Embryonic facial prominence (tissue), 1 donor: ENCODE measurements at regions not wholly inside any gene's neighbourhood (a gene's known extent, or its start where the extent isn't known, plus 50 kb on each side); places are given as distances from the start of the nearest gene placed in this dataset.

ENCODE experiments used
- DNase-seq: peaks from one replicate; pipeline ENCODE4 v3.0.0-alpha.2; 2016; ENCODE audit errors: extremely low spot score

DNA sequence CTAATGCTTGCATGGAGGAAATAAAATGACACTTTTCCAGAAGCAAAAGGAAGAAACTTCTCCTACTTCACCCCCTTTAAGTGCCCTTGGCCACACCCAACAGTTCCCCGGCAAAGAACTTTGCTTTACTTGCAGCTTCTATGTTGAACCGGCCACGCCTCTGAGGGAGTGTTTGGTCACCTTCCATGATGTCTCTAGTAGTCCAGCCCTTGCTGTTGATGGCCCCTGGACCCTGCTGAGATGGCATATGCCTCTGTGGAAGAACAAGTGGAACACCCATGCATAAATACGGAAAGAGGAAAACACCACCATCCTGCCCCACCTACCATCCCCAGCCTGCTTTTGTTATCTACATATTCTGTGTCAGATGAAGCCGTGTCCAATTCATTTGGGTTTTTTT lies 218.3 kb upstream of the POU3F3 start:
- no peak for DNase-seq

DNA sequence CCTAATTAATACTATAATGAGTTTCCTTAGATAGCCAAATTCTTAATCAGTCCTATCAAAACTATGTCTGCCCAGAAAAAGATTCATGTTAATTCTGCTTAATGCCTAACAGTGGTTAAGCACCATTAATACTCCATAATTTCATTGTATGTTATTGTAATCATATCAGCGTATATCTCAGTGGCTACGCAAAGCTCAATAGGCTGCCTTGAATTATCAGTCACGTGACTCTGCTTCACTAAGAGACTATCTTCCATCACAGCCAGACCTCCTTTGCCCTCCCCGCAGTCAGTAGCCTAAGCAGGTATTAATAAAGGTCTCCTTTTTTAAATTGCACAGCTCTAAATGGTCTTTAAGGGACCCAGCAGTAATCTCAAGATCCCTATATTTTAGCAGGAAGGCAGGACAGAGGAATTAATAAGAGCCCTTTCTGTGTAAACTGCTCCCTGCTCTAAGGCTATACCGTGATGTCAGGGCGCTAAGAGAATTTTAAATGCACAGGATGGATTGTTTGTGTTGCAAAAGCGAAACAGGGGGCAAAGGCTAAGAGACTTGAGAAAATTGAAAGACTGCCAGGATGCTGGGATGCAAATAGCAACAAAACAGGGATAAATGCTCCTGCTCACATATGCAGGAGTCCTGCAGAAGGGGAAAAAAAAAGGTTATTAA lies 215.6 kb upstream of the POU3F3 start:
- DNase-seq = no peak

DNA sequence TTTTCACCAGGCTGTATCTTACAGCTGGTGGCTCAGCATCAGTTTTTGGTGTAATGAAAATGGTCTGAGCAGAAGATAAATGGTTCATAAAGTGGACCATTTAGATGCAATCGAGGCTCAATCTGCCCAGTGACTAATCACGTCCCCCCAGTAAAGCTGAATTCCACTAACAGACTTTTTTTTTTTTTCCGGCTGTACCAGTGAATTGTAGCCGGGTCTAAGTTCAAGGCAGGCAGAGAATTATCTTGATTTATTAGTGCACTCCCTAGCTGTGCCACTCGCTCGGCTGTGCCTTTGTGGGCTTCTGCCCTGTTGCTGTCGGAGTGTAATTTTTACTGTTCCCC lies 215.1 kb upstream of the POU3F3 start:
- no peak for DNase-seq

DNA sequence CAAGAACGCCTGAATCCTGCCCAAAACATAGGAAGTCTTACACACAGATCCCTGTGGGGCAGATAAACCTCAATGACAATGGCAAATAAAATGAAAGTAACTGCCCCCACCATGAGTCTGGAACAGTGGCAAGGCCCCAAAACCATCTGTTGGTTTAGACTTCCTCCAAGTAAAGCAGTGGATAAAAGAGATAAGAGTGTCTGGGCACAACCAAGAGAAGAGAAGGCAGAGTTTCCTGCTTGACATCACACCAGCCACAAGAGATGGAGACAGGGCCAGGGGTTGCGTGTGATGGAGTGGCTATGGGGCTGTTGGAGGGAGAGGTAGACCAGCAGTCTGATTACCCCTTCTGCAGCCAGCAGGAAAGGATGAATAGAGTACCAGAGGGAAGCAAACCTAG lies 212.1 kb upstream of the POU3F3 start:
- DNase-seq = no peak

DNA sequence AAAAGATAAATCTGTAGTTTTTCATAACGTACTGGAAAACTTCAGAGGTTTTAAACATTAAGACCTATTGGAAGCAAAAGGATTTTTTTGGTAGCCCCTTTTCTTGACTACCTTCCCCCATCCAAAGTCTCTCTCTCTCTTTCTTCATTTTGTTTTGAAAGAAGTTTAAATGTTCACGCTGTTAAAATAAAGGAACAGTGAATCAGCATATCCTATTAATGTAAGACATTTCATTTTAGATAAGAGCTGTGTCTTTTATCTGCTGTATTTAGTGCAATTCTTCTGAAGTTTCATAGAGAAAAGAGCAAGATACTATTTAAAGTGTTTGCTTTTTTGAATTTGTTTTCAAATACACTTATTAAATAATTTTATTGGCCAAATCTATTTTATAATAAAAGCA lies 205.5 kb upstream of the POU3F3 start:
- no peak for DNase-seq

DNA sequence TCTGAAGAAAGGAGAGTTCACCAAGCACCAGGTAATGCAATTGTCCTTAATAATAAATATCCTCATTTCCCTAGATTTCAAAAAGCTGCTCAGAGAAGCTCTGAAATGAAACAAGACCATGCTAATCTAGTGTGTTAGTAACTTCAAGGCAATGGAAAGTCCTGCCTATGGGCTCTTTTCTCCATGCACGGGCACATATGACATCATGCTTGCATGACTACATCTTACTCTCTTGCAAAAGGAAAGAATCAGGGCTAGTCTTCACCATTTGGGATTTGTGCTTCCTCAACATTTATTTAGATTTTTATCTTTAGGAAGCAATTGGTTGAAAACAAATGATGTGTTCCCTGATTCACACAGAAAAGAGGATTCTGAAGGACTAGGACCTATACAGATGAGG lies 204.0 kb upstream of the POU3F3 start:
- no peak for DNase-seq

DNA sequence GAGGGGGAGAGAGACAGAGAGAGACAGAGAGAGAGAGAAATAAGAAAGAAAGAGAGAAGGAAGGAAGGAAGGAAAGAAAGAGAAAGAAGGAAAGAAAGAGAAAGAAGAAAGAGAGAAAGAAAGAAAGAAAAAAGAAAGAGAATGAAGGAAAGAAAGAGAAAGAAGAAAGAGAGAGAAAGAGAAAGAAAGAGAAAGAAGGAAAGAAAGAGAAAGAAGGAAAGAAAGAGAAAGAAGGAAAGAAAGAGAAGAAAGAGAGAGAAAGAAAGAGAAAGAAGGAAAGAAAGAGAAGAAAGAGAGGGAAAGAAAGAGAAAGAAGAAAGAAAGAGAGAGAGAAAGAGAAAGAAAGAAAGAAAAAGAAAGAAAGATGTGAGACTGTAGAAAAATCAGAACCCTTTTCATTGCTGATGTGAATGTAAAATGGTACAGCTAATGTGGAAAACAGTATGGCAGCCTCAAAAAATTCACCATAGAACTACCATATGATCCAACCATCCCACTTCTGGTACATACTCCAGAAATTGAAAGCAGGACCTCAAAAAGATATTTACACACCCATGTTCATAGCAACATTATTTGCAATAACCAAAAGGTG lies 203.4 kb upstream of the POU3F3 start:
- DNase-seq = no peak

DNA sequence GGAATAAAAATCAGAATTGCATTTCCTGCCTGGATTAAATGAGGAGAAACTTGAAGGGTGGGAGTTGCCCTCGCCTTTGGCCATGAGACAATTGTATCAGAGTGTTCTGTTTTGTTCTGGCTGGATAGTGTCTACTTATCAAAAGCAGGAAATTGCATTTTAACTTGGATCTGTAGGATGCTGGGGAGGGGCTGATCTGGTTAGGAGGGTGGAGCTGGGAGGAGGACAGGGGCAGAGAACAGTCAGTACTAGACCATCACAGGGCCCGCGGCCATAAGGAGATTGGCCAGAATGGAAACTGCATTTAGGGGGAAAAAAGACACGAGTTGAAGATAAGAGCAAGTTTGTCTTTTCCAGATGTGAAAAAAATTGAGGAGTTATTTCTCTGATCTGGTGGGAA lies 199.1 kb upstream of the POU3F3 start:
- no peak for DNase-seq

DNA sequence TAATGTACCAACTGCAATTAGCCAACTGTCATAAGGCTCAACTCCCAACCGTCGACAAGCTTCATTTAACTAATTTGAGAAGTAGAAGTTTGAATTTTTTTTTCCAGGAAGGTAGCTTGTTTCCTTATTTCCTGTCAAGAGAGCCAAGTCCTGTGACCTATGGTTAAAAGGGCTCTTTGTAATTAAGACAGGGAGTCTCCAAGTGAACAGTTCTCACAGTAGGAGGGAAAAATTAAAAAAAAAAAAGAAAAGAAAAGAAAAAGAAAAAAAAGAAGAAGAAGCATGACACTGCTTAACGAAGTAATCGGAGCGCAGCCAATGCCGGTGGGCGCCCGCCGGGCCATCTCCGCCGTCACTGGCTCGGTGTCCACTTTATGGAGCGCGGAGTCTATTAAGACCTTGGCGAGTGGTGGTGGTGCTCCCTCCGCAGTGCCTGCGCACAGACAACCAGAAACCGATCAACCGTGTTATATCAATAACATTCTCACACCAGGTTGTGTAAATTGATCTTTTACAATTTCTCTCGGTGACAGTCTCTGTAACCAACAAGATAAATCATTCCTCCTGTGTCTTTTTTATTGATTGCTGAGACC lies 197.2 kb upstream of the POU3F3 start:
- DNase-seq = no peak

DNA sequence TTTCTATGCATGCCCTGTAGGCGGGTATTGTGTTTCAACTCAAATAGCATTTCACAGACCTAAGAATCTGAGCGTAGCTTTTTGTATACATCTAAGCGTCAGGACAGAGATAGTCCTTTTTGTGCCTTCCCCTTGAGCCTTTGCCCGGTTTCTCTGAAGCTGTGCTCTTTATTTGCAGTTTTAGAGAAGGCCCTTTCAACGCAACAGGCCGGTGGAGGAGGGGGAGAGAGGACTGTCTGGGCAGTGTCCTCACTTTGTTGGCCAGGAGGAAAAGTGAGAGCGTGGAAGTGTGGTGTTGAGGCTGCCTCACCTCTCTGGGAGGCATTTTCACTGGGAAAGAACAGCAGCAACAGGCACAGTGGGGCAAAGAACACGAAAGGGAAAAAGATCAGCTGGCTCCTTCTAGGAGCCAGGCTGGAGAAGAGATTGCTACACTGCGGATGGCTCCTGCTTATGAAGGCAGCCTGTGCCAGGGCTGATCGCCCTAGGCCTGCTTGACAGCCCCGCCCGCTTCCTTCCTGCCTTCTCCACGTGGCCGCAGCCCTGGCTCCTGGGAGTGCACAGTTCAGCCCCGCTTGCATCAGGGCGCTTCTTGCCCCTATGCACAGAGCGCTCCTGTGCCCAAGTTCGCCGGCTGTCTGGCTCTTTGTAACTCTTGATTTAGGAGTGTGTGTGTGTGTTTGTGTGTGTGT lies 195.6 kb upstream of the POU3F3 start:
- DNase-seq = no peak

DNA sequence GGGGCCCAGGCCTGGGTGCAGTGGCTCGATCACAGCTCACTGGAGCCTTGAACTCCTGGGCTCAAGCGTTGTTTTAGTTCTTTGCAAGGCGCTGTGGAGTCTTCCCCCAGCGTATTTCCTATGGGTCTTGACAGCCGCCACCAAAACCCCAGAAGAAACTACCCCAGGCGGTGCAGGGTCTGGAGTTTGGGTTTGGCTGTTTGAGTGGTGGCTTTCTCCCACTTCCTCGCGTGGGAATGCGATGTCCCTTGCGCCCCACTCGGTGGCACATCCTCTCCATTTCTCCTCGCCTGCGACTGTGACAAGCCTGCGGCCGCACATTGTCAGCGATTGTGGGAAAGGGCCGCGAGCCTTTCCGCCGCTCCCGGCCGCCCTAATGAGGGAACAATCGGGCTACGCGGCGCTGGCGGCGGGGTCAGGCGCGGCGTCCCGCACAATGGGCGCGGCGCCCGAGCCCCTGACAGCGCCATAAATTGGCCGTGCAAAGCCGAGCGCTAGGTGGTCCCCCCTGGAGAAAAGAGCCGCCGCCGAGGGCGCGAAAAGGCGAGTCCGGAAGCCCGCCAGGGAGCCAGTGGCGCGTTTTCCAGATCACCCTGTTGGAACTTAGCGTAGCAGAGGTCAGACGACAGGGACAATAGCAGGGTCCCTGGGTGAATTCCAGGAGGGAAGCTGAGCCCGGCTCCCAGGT lies 194.9 kb upstream of the POU3F3 start:
- DNase-seq = no peak

DNA sequence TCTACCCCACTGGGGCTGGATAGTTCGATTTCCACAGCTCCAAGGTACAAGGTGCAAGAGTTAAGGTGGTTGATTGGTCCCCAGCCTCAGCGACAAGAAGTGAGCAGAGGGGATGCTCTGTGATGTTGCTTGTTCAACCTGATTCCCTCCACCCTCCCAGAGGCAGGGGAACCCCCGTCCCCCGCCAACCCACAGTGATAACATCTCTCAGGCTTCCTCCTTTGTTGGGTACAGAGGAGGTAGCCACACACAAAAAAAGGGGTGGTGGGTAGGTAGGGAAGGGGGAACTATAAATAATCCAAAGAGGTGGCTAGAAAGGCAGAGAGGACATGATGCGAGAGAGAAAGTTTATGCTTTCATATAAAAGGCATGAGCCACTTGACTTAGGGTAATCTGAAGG lies 192.9 kb upstream of the POU3F3 start:
- no peak for DNase-seq

DNA sequence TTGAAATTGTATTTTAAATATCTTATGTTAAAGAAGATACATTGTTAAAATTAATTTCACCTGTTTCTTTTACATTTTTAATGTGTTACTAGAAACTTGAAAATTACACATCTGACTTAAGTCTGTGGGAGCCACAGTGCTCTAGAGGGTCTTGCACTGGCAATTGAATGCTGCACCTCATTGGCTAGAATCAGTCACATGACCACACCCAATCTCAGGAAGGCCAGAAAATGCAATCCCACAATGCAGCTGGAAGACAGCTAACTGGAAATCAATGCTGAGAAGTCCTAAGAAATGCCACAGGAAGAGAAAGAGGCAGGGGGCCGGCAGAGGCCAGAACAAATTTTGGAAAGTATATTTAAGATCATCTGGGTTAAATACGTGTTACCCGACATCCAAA lies 189.2 kb upstream of the POU3F3 start:
- DNase-seq = no peak

DNA sequence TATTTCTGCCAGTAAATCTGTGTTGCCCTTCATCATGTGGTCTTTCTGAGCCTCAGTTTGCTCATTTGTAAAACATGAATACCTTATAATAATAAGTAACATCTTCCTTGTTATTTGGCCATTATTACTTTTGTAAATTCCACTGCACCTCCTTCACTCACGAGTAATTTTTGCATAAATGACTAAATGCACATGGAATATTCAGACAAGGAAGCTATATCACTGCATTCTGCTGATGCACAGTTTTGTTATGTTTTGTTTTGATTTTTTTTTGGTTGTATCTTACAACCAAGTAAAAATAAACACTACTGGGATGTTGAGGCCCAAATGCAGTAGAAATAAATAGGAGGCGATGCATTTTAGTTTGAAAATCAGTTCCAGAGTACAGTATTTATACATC lies 185.3 kb upstream of the POU3F3 start:
- no peak for DNase-seq

DNA sequence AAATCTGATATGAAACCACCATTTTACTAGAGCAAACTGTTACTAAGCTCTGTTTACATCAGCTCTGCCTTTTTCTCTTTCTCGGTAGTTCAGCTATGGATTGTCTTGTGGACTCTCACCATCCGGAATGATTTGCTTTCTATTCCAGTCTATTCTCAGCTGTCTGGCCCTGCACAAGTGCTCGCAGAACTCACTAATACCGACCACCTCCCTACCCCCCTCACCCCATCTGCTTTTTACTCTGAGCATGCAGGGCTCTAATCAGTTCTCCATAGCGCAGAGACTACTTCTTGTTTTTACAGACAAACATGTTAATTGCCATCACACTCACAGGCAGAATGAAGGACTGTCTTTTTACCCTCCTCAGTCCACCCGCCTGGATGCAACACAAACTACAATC lies 180.7 kb upstream of the POU3F3 start:
- no peak for DNase-seq

DNA sequence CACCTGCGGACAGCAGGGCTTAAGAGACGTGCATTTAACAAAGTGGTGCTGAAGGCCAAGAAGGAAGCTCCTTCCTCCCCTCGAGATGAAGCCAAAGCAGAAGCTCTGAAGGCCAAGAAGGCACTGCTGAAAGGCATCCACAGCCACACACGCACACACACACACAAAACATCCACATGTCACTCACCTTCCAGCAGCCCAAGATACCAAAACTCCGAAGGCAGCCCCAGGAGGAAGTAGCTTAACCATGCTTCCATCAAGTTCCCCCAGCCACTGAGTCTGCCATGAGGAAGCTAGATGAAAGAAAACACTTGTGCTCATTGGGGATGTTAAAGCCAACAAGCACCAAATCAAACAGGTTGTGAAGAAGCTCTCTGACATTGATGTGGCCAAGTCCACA lies 175.7 kb upstream of the POU3F3 start:
- DNase-seq = no peak

DNA sequence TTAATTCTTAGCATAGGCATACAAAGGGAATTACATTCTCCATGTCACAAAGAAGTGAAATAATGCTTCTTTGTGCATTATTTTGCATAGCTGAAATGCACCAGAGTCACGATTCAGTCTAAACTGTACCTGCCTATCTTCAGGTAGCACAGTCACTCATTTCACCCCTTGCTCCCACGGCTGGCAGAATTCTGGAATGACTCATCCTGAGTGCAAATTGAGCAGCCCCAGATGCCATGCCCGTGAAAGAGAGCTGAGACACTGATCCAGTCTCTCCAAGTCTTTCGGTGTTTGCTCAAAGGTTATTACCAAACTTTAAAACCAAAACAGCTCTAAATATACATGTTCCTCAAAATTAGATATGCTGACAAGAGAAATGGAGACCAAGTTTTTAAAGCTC lies 168.3 kb upstream of the POU3F3 start:
- DNase-seq = no peak

DNA sequence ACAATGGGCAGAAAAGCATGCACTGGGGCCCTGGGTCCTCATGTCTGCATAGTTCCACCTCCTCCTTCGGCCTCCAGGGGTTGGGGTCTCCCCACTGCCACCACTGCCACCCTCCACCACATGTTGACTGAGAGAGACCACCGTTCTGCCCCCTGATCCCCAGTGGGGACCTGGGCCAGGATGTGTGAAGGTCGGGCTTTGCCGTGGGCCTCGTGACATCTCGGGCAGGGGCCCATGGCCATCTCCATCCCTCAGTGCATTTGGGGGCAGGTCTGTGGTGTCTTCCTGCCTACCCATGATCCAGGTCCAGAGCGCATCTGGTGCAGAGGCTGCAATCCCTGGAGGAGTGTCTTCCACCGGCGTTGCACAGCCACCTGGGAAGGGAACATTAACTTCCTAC lies 166.8 kb upstream of the POU3F3 start:
- no peak for DNase-seq

DNA sequence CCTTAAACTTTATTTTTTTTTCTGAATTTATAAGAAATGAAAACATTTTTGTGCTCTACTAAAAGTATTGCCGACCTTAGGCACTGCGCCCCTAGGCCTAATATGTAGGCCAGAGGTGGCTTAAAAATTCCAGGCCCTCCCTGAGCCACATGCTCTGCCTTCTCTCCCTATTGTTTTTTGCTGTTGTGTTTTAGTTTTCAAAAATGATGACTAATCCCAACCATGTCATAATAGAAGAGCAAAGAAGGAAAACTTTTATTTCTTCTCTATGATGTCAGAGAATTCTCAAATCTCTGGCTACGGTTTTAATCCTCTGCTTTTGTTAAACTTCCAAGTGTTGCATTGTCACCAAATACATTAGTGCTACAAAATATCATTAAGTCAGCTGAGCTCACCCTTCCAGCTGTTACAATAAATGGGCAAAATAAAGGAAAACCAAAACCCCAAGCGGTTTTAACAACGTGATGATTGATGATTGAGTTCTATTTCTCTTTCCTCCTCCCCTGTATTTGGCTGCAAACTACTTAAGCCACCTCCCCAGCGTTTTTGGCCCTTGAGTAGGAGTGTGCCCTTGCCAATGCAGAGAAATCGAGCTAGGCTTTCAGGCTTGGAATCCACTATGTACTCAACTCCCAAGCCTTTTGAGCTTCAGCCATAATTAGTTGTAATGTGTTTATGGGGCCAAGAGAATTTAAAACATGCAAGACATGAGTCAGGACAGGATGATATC lies 163.5 kb upstream of the POU3F3 start:
- DNase-seq = no peak

DNA sequence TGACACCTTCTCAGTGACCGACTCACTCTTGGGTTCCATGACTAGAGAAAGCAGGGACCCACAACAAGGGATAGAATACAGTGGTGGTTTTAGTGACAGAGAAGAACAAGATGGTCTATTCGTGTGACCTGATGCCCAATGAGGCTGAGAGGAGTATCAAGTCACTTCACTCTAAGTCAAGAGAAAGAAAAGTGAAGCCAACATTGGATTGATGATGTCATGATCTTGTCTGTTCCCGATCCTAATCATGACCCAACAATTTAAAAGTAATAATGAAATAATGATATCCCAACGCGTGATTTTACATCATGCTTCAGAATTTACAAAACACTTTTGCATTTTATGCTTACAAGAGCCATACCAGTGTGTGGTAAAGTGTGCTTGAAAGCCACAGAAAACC lies 155.6 kb upstream of the POU3F3 start:
- no peak for DNase-seq

DNA sequence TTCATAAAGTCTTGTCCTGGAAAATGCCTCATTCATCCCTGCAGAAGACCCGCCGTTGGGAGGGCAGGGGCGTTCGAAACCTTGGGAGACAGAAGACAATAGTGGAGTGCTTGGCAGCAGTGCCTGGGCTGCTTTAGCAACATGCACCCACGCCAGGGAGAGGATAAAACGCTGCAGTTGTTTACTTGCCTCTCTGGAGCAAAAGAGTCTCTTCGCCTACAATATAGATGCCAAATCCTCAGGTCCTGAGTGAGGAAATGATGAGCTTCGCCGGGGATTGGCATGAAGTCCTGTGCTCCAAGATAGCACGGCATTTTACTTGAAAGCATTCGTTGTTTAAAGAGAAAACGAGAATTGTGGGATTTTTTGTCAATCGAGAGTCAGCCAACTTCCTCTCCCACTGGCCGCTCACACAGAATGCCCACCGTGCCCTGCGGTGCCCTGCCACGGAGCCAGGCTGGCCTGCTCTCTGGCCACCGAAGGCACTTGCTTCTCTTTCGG lies 152.5 kb upstream of the POU3F3 start:
- no peak for DNase-seq
